ENCODE measurements at regions not wholly inside any gene's neighbourhood (a gene's known extent, or its start where the extent isn't known, plus 50 kb on each side); places are given as distances from the start of the nearest gene placed in this dataset.

- H3K4me1 ChIP-seq: no peaks in the 10 kb centered on the region
- H3K4me3 ChIP-seq: no peak overlapping the region
- intact Hi-C loops (cut with DNase I): no loop called here
- no peaks in the 10 kb centered on the region for H3K27me3 ChIP-seq (ENCODE audit: low read depth)
- no peak overlapping the region for H3K27ac ChIP-seq
- no peak for ATAC-seq
- no peaks in the 10 kb centered on the region for H3K9me3 ChIP-seq
- no peak for TF ChIP-seq CTCF (IDR thresholded peaks at IDR 0.05)
- no peaks in the 10 kb centered on the region for H3K36me3 ChIP-seq
- DNase-seq: no peak
Measured at GRCh38 chr6:54014440-54014839, 96.8 kb upstream of the MLIP start.

- intact Hi-C loops (cut with DNase I): no loop called here
- no peak for ATAC-seq
Measured at GRCh38 chr6:54017877-54018276, 93.4 kb upstream of the MLIP start.

GRCh38 chr6:54018722-54019121 lies 92.5 kb upstream of the MLIP start:
- no peaks in the 10 kb centered on the region for H3K9me3 ChIP-seq
- no peak overlapping the region for H3K4me3 ChIP-seq
- no peak overlapping the region for H3K27ac ChIP-seq
- DNase-seq: no peak
- no peak for TF ChIP-seq CTCF (IDR thresholded peaks at IDR 0.05)
- H3K4me1 ChIP-seq: no peaks in the 10 kb centered on the region
- no peaks in the 10 kb centered on the region for H3K36me3 ChIP-seq
- intact Hi-C loops (cut with DNase I): no loop called here
- no peak for ATAC-seq
- no peaks in the 10 kb centered on the region for H3K27me3 ChIP-seq (ENCODE audit: low read depth)

More at GRCh38 chr6:54017877-54018276, 93.4 kb upstream of the MLIP start:
- no peak for DNase-seq
- Histone ChIP-seq H3K36me3 (no peaks in the 10 kb centered on the region), H3K4me3 (no peak overlapping the region), H3K27ac (no peak overlapping the region), H3K27me3 (ENCODE audit: low read depth) (no peaks in the 10 kb centered on the region), H3K9me3 (no peaks in the 10 kb centered on the region), H3K4me1 (no peaks in the 10 kb centered on the region)
- TF ChIP-seq CTCF (IDR thresholded peaks at IDR 0.05): no peak

GRCh38 chr6:54019860-54020259 lies 91.4 kb upstream of the MLIP start:
- H3K36me3 ChIP-seq: no peaks in the 10 kb centered on the region
- no peak for ATAC-seq
- TF ChIP-seq CTCF (IDR thresholded peaks at IDR 0.05): no peak
- intact Hi-C loops (cut with DNase I): no loop called here
- no peaks in the 10 kb centered on the region for H3K9me3 ChIP-seq
- no peaks in the 10 kb centered on the region for H3K27me3 ChIP-seq (ENCODE audit: low read depth)
- no peaks in the 10 kb centered on the region for H3K4me1 ChIP-seq
- DNase-seq: no peak
- no peak overlapping the region for H3K4me3 ChIP-seq
- H3K27ac ChIP-seq: no peak overlapping the region

GRCh38 chr6:54020334-54020733 lies 90.9 kb upstream of the MLIP start:
- Histone ChIP-seq H3K9me3 (no peaks in the 10 kb centered on the region), H3K27me3 (ENCODE audit: low read depth) (no peaks in the 10 kb centered on the region), H3K4me3 (no peak overlapping the region), H3K4me1 (no peaks in the 10 kb centered on the region), H3K36me3 (no peaks in the 10 kb centered on the region), H3K27ac (no peak overlapping the region)
- ATAC-seq (no peak), DNase-seq (no peak)
- intact Hi-C loops (cut with DNase I): no loop called here
- TF ChIP-seq CTCF (IDR thresholded peaks at IDR 0.05): no peak

Measured in lower lobe of right lung (tissue), 2 donors.